GM10266 (cell line): ENCODE measurements at regions not wholly inside any gene's neighbourhood (a gene's known extent, or its start where the extent isn't known, plus 50 kb on each side); places are given as distances from the start of the nearest gene placed in this dataset.
A peak's percentile ranks its signal among the peaks of the same experiment; 100 is the strongest.

Experiments
- DNase-seq: peaks from one replicate; pipeline ENCODE4 v3.0.0; 2012; ENCODE audit errors: extremely low spot score
- CTCF ChIP-seq: IDR thresholded peaks from 2 replicates; pipeline ENCODE4 v1.5.1; 2012; ENCODE audit warnings: mild to moderate bottlenecking, low read depth; ENCODE audit not compliant: control insufficient read depth, insufficient read depth; ENCODE audit errors: missing control alignments

GRCh38 chr18:56256659-56257058 lies 381.7 kb downstream of the TXNL1 start:
- no peak for DNase-seq
- no peak for TF ChIP-seq CTCF

GRCh38 chr18:56255381-56255780 lies 383.0 kb downstream of the TXNL1 start:
- no peak for TF ChIP-seq CTCF
- DNase-seq: no peak

- no peak for DNase-seq
- TF ChIP-seq CTCF: no peak
These were observed 385.9 kb downstream of the TXNL1 start for GRCh38 chr18:56252456-56252855.

- no peak for TF ChIP-seq CTCF
- DNase-seq: peak; percentile 35
These were observed 389.7 kb downstream of the TXNL1 start for GRCh38 chr18:56248610-56249235.

GRCh38 chr18:56246916-56247315 lies 391.5 kb downstream of the TXNL1 start:
- TF ChIP-seq CTCF: no peak
- DNase-seq: no peak

- no peak for TF ChIP-seq CTCF
- no peak for DNase-seq
These were observed 392.4 kb downstream of the TXNL1 start for GRCh38 chr18:56245866-56246580.

- TF ChIP-seq CTCF: no peak
- DNase-seq: no peak
These were observed 398.0 kb downstream of the TXNL1 start for GRCh38 chr18:56240405-56240804.
